H9 (cell line): ENCODE measurements at regions not wholly inside any gene's neighbourhood (a gene's known extent, or its start where the extent isn't known, plus 50 kb on each side); places are given as distances from the start of the nearest gene placed in this dataset.

Source experiments
- DNase-seq: peaks from one replicate; pipeline ENCODE4 v3.0.0-alpha.2; 2017
- H2AFZ ChIP-seq: one replicate; pipeline ENCODE4 v1.6.1; 2013; ENCODE audit warnings: mild to moderate bottlenecking, low read length, control low read depth, moderate library complexity
- H2AK5ac ChIP-seq: 2 replicates; pipeline ENCODE4 v1.6.1; 2013; ENCODE audit warnings: low read length, control low read depth, mixed read lengths; ENCODE audit not compliant: insufficient read length
- H2BK120ac ChIP-seq: one replicate; pipeline ENCODE4 v1.6.1; 2013; ENCODE audit warnings: low read depth, mild to moderate bottlenecking, low read length, control low read depth, inconsistent platforms; ENCODE audit not compliant: poor library complexity, severe bottlenecking
- H2BK12ac ChIP-seq: 2 replicates; pipeline ENCODE4 v1.6.1; 2013; ENCODE audit warnings: low read length, control low read depth, mixed read lengths, low read depth; ENCODE audit not compliant: insufficient read length
- H2BK15ac ChIP-seq: 2 replicates; pipeline ENCODE4 v1.6.1; 2013; ENCODE audit warnings: low read depth, low read length, control low read depth
- H2BK20ac ChIP-seq: one replicate; pipeline ENCODE4 v1.6.1; 2013; ENCODE audit warnings: low read depth, mild to moderate bottlenecking, low read length, control low read depth, inconsistent platforms; ENCODE audit not compliant: poor library complexity, severe bottlenecking
- H2BK5ac ChIP-seq: 2 replicates; pipeline ENCODE4 v1.6.1; 2013; ENCODE audit warnings: low read length, control low read depth, mixed read lengths; ENCODE audit not compliant: insufficient read length
- H3K14ac ChIP-seq: 2 replicates; pipeline ENCODE4 v1.6.1; 2013; ENCODE audit warnings: low read length, control low read depth; ENCODE audit not compliant: insufficient read depth
- H3K18ac ChIP-seq: 2 replicates; pipeline ENCODE4 v1.6.1; 2013; ENCODE audit warnings: low read depth, mild to moderate bottlenecking, mixed read lengths, low read length, control low read depth; ENCODE audit not compliant: insufficient read length
- H3K23ac ChIP-seq: 2 replicates; pipeline ENCODE4 v1.6.1; 2013; ENCODE audit warnings: low read length, control low read depth, mixed read lengths, low read depth; ENCODE audit not compliant: insufficient read length
- H3K23me2 ChIP-seq: 2 replicates; pipeline ENCODE4 v1.6.1; 2013; ENCODE audit warnings: low read depth, mild to moderate bottlenecking, mixed read lengths, low read length, control low read depth; ENCODE audit not compliant: insufficient read length, poor library complexity, severe bottlenecking
- H3K27ac ChIP-seq: 2 replicates; pipeline ENCODE4 v1.5.1; 2013; ENCODE audit warnings: low read length, control low read depth, mixed read lengths, low read depth; ENCODE audit not compliant: insufficient read length
- H3K27me3 ChIP-seq: 2 replicates; pipeline ENCODE4 v1.6.1; 2013; ENCODE audit warnings: low read length, control low read depth, inconsistent platforms; ENCODE audit not compliant: insufficient read depth
- H3K4ac ChIP-seq: 2 replicates; pipeline ENCODE4 v1.6.1; 2013; ENCODE audit warnings: low read depth, mild to moderate bottlenecking, control low read depth, inconsistent platforms, low read length, moderate library complexity
- H3K4me1 ChIP-seq: 2 replicates; pipeline ENCODE4 v1.6.1; 2013; ENCODE audit warnings: low read length, control low read depth, inconsistent platforms; ENCODE audit not compliant: insufficient read depth
- H3K4me2 ChIP-seq: 2 replicates; pipeline ENCODE4 v1.6.1; 2013; ENCODE audit warnings: low read length, control low read depth, mixed read lengths; ENCODE audit not compliant: insufficient read length, insufficient read depth
- H3K56ac ChIP-seq: 2 replicates; pipeline ENCODE4 v1.6.1; 2013; ENCODE audit warnings: low read depth, mild to moderate bottlenecking, mixed read lengths, low read length, control low read depth; ENCODE audit not compliant: insufficient read length
- H3K79me1 ChIP-seq: 2 replicates; pipeline ENCODE4 v1.6.1; 2013; ENCODE audit warnings: low read depth, mild to moderate bottlenecking, moderate library complexity, low read length, control low read depth, inconsistent platforms; ENCODE audit not compliant: insufficient read depth, poor library complexity, severe bottlenecking
- H3K79me2 ChIP-seq: 2 replicates; pipeline ENCODE4 v1.6.1; 2013; ENCODE audit warnings: low read length, control low read depth, inconsistent platforms; ENCODE audit not compliant: insufficient read depth
- H3K9ac ChIP-seq: 2 replicates; pipeline ENCODE4 v1.6.1; 2013; ENCODE audit warnings: low read length, control low read depth, mixed read lengths; ENCODE audit not compliant: insufficient read length; ENCODE audit errors: extremely low read depth
- H3K9me3 ChIP-seq: one replicate; pipeline ENCODE4 v1.6.1; 2013; ENCODE audit warnings: low read depth, low read length, inconsistent platforms; ENCODE audit not compliant: control insufficient read depth
- H3T11ph ChIP-seq: one replicate; pipeline ENCODE4 v1.6.1; 2013; ENCODE audit warnings: mild to moderate bottlenecking, low read length, control low read depth, inconsistent platforms
- H4K20me1 ChIP-seq: one replicate; pipeline ENCODE4 v1.6.1; 2013; ENCODE audit not compliant: control insufficient read depth, insufficient read length, insufficient read depth
- H4K5ac ChIP-seq: 2 replicates; pipeline ENCODE4 v1.6.1; 2013; ENCODE audit warnings: low read depth, mild to moderate bottlenecking, mixed read lengths, low read length, control low read depth; ENCODE audit not compliant: insufficient read length
- H4K8ac ChIP-seq: replicated peaks from 2 replicates; pipeline ENCODE4 v1.6.1; 2013; ENCODE audit warnings: low read length, control low read depth, mixed read lengths, low read depth; ENCODE audit not compliant: insufficient read length
- H4K91ac ChIP-seq: 2 replicates; pipeline ENCODE4 v1.6.1; 2013; ENCODE audit warnings: low read depth, mild to moderate bottlenecking, moderate library complexity, mixed read lengths, low read length, control low read depth; ENCODE audit not compliant: insufficient read length
- H3K27ac Mint-ChIP-seq, 3 experiments: 2 replicates in 2 of 3; 3 replicates in 1 of 3; pipeline ENCODE4 v1.8.0; 2020 to 2021; ENCODE audit warnings: mixed read lengths in 3 of 3, mild to moderate bottlenecking in 1 of 3, moderate library complexity in 1 of 3
- H3K27me3 Mint-ChIP-seq: 2 replicates; pipeline ENCODE4 v1.8.0; 2021; ENCODE audit warnings: low read depth, mild to moderate bottlenecking, moderate library complexity, mixed read lengths
- H3K36me3 Mint-ChIP-seq, 3 experiments: 2 replicates in 2 of 3; 3 replicates in 1 of 3; pipeline ENCODE4 v1.8.0; 2020 to 2021; ENCODE audit warnings: low read depth in 3 of 3, mixed read lengths in 3 of 3; ENCODE audit not compliant: insufficient read depth in 1 of 3
- H3K4me1 Mint-ChIP-seq, 2 experiments: 2 replicates each; pipeline ENCODE4 v1.8.0; 2020; ENCODE audit warnings: mixed read lengths in 2 of 2
- H3K4me3 Mint-ChIP-seq, 2 experiments: 2 replicates in 1 of 2; 3 replicates in 1 of 2; pipeline ENCODE4 v1.8.0; 2020 to 2021; ENCODE audit warnings: mild to moderate bottlenecking in 2 of 2, mixed read lengths in 2 of 2, moderate library complexity in 1 of 2
- H3K9me3 Mint-ChIP-seq, 2 experiments: 2 replicates in 1 of 2; 3 replicates in 1 of 2; pipeline ENCODE4 v1.8.0; 2020; ENCODE audit warnings: mild to moderate bottlenecking in 2 of 2, mixed read lengths in 2 of 2, moderate library complexity in 1 of 2
- CTCF ChIP-seq: fragments of 200-600 bp; sonication (generic); conservative IDR thresholded peaks from 3 replicates; pipeline ENCODE4 v1.8.0; 2021; ENCODE audit warnings: antibody characterized with exemption, mild to moderate bottlenecking
- WGBS: extraction: QIAGEN DNeasy Blood & Tissue Kit; methylation state at CpG from one replicate; pipeline ENCODE4 v1.1.7; 2013; ENCODE audit warnings: missing lambda C conversion rate, low lambda C conversion rate, mixed read lengths; ENCODE audit not compliant: insufficient read length; ENCODE audit errors: extremely low coverage; 5-methylcytosine and 5-hydroxymethylcytosine counted together

- H3K4me1 Mint-ChIP-seq, result no peaks in the 10 kb centered on the region
Measured at GRCh38 chrX:122579036-122579435, 605.0 kb upstream of the GRIA3 start.

More at GRCh38 chrX:122579036-122579435, 605.0 kb upstream of the GRIA3 start:
- no peak overlapping the region for H3K4me2 ChIP-seq
- no peak overlapping the region for H2BK120ac ChIP-seq
- no peak overlapping the region for H2BK5ac ChIP-seq
- no peak overlapping the region for H2AK5ac ChIP-seq
- Mint-ChIP-seq H3K27me3 (no peaks in the 10 kb centered on the region), H3K36me3 (no peaks in the 10 kb centered on the region; a peak in 1 of 7 replicates), H3K27ac (no peak overlapping the region), H3K4me3 (no peak overlapping the region), H3K9me3 (peaks cover 19 to 66% of the 10 kb centered on the region in 2 experiments)
- H3K4me1 ChIP-seq, result no peaks in the 10 kb centered on the region
- H3T11ph ChIP-seq, result no peak overlapping the region
- no peak overlapping the region for H3K27ac ChIP-seq
- H4K91ac ChIP-seq, result no peak overlapping the region
- H2BK20ac ChIP-seq, result no peak overlapping the region
- no peak overlapping the region for H3K4ac ChIP-seq
- no peaks in the 10 kb centered on the region for H3K79me1 ChIP-seq
- peaks cover 3% of the 10 kb centered on the region; the same call in 1 of the 2 replicates for H3K79me2 ChIP-seq
- H3K18ac ChIP-seq, result no peak overlapping the region
- no peak overlapping the region for H3K56ac ChIP-seq
- H3K9ac ChIP-seq, result no peak overlapping the region
- H3K23ac ChIP-seq, result no peak overlapping the region
- H2AFZ ChIP-seq, result no peak overlapping the region
- no peak overlapping the region for H4K5ac ChIP-seq
- H4K8ac ChIP-seq, result no peak overlapping the region
- H3K27me3 ChIP-seq, result no peaks in the 10 kb centered on the region
- TF ChIP-seq CTCF, result no peak
- WGBS, result no CpG with 5 or more reads among the region's 2 CpGs
- H2BK12ac ChIP-seq, result no peak overlapping the region
- H3K14ac ChIP-seq, result no peak overlapping the region
- H3K9me3 ChIP-seq, result peaks cover 39% of the 10 kb centered on the region
- H4K20me1 ChIP-seq, result no peaks in the 10 kb centered on the region
- DNase-seq, result no peak
- H3K23me2 ChIP-seq, result no peaks in the 10 kb centered on the region
- H2BK15ac ChIP-seq, result no peak overlapping the region
